ENCODE measurements at regions not wholly inside any gene's neighbourhood (a gene's known extent, or its start where the extent isn't known, plus 50 kb on each side); places are given as distances from the start of the nearest gene placed in this dataset.

- no peak for TF ChIP-seq CTCF (IDR thresholded peaks at IDR 0.05; ENCODE audit: low read depth, low read length, poor library complexity, severe bottlenecking)
- TF ChIP-seq EZH2phosphoT487 (IDR thresholded peaks at IDR 0.05; ENCODE audit: borderline replicate concordance, low read length), result no peak
Observed at GRCh38 chr3:68535782-68536181, 396.6 kb downstream of the TAFA4 start.
